ENCODE measurements at regions not wholly inside any gene's neighbourhood (a gene's known extent, or its start where the extent isn't known, plus 50 kb on each side); places are given as distances from the start of the nearest gene placed in this dataset.

- Histone ChIP-seq H3K36me3 (ENCODE audit: control insufficient read depth in 4 of 4, insufficient read depth in 3 of 4, low read depth in 1 of 4, low read length in 3 of 4) (no peaks in the 10 kb centered on the region), H3K27ac (ENCODE audit: low read depth in 1 of 2, low read length in 2 of 2) (no peak overlapping the region), H3K9me3 (ENCODE audit: control insufficient read depth in 4 of 4, low read length in 3 of 4) (no peaks in the 10 kb centered on the region), H3K27me3 (ENCODE audit: control insufficient read depth in 4 of 4, insufficient read depth in 4 of 4, low read length in 3 of 4) (no peaks in the 10 kb centered on the region), H3K9ac (ENCODE audit: low read depth in 1 of 2, low read length in 2 of 2) (no peak overlapping the region), H3K4me1 (ENCODE audit: control insufficient read depth in 4 of 4, insufficient read depth in 4 of 4, low read length in 3 of 4) (no peaks in the 10 kb centered on the region), H3K4me3 (ENCODE audit: low read depth in 1 of 3, low read length in 3 of 3) (no peak overlapping the region)
- DNase-seq (ENCODE audit: low spot score) = no peak
- 91% methylated on average over 19 of the region's 19 CpGs for WGBS
- TF ChIP-seq ATF3 (IDR thresholded peaks at IDR 0.05) (no peak), YY1 (IDR thresholded peaks at IDR 0.05) (no peak)
Observed at GRCh38 chr21:39116761-39117439, 66.4 kb downstream of the PSMG1 start.

GRCh38 chr21:39115576-39116235, 67.5 kb downstream of the PSMG1 start:
- Histone ChIP-seq H3K4me3 (ENCODE audit: low read depth in 1 of 3, low read length in 3 of 3) (no peak overlapping the region), H3K9me3 (ENCODE audit: control insufficient read depth in 4 of 4, low read length in 3 of 4) (no peaks in the 10 kb centered on the region), H3K36me3 (ENCODE audit: control insufficient read depth in 4 of 4, insufficient read depth in 3 of 4, low read depth in 1 of 4, low read length in 3 of 4) (no peaks in the 10 kb centered on the region), H3K27me3 (ENCODE audit: control insufficient read depth in 4 of 4, insufficient read depth in 4 of 4, low read length in 3 of 4) (no peaks in the 10 kb centered on the region), H3K9ac (ENCODE audit: low read depth in 1 of 2, low read length in 2 of 2) (no peak overlapping the region), H3K4me1 (ENCODE audit: control insufficient read depth in 4 of 4, insufficient read depth in 4 of 4, low read length in 3 of 4) (no peaks in the 10 kb centered on the region), H3K27ac (ENCODE audit: low read depth in 1 of 2, low read length in 2 of 2) (no peak overlapping the region)
- DNase-seq (ENCODE audit: low spot score) = no peak
- 86% methylated on average over 10 of the region's 10 CpGs for WGBS
- no peak for TF ChIP-seq HNF4A (conservative IDR thresholded peaks at IDR 0.05)
- no peak for TF ChIP-seq TAF1 (conservative IDR thresholded peaks at IDR 0.05)
- no peak for TF ChIP-seq GABPA (IDR thresholded peaks at IDR 0.05 in 1 of 2, conservative IDR thresholded peaks at IDR 0.05 in 1 of 2)
- no peak for TF ChIP-seq RXRA (IDR thresholded peaks at IDR 0.05)
- TF ChIP-seq REST (IDR thresholded peaks at IDR 0.05) = no peak
- no peak for TF ChIP-seq NR2F2 (IDR thresholded peaks at IDR 0.05)

GRCh38 chr21:39114871-39115575, 68.2 kb downstream of the PSMG1 start:
- H3K9ac ChIP-seq (ENCODE audit: low read depth in 1 of 2, low read length in 2 of 2) = no peak overlapping the region
- TF ChIP-seq HNF4A (conservative IDR thresholded peaks at IDR 0.05) (no peak), FOXA1 (IDR thresholded peaks at IDR 0.05) (no peak), MAX (IDR thresholded peaks at IDR 0.05) (no peak), CTCF (IDR thresholded peaks at IDR 0.05; ENCODE audit: low read depth, low read length, missing input control) (no peak), TAF1 (conservative IDR thresholded peaks at IDR 0.05) (no peak), ZBTB33 (IDR thresholded peaks at IDR 0.05) (no peak), NR2F2 (IDR thresholded peaks at IDR 0.05) (no peak), RXRA (IDR thresholded peaks at IDR 0.05) (no peak), REST (IDR thresholded peaks at IDR 0.05) (no peak), GABPA (IDR thresholded peaks at IDR 0.05 in 1 of 2, conservative IDR thresholded peaks at IDR 0.05 in 1 of 2) (no peak)
- WGBS = 78% methylated on average over 11 of the region's 11 CpGs

More at GRCh38 chr21:39114871-39115575, 68.2 kb downstream of the PSMG1 start:
- DNase-seq (ENCODE audit: low spot score) = no peak
- H3K27ac ChIP-seq (ENCODE audit: low read depth in 1 of 2, low read length in 2 of 2) = no peak overlapping the region
- H3K4me3 ChIP-seq (ENCODE audit: low read depth in 1 of 3, low read length in 3 of 3) = no peak overlapping the region
- H3K36me3 ChIP-seq (ENCODE audit: control insufficient read depth in 4 of 4, insufficient read depth in 3 of 4, low read depth in 1 of 4, low read length in 3 of 4) = no peaks in the 10 kb centered on the region
- no peaks in the 10 kb centered on the region for H3K27me3 ChIP-seq (ENCODE audit: control insufficient read depth in 4 of 4, insufficient read depth in 4 of 4, low read length in 3 of 4)
- H3K4me1 ChIP-seq (ENCODE audit: control insufficient read depth in 4 of 4, insufficient read depth in 4 of 4, low read length in 3 of 4) = no peaks in the 10 kb centered on the region
- no peaks in the 10 kb centered on the region for H3K9me3 ChIP-seq (ENCODE audit: control insufficient read depth in 4 of 4, low read length in 3 of 4)
